ENCODE measurements at regions not wholly inside any gene's neighbourhood (a gene's known extent, or its start where the extent isn't known, plus 50 kb on each side); places are given as distances from the start of the nearest gene placed in this dataset.

DNA sequence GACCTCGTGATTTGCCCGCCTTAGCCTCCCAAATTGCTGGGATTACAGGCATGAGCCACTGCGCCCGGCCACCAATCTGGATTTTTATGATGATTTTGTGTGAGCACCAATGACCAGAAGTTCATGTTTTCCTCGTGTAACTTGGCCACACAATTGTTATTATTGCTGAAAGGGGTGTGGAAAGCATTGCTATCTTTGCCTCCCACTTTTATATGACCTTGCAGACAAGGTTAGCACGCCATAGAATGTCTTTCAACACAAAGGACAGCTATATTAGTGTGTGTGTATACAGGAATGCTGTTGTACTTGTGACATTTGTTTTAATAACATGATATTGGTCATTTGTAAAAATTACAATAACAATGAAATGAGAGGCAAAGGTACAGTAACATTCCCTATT, 155.0 kb upstream of the ERCC6L2 start:
- TF ChIP-seq BCL11A (tag by site-specific recombination; IDR thresholded peaks at IDR 0.05; ENCODE audit: low read depth): no peak
- TF ChIP-seq ZNF501 (tag by site-specific recombination; IDR thresholded peaks at IDR 0.05): no peak
- TF ChIP-seq, protein P1, sequence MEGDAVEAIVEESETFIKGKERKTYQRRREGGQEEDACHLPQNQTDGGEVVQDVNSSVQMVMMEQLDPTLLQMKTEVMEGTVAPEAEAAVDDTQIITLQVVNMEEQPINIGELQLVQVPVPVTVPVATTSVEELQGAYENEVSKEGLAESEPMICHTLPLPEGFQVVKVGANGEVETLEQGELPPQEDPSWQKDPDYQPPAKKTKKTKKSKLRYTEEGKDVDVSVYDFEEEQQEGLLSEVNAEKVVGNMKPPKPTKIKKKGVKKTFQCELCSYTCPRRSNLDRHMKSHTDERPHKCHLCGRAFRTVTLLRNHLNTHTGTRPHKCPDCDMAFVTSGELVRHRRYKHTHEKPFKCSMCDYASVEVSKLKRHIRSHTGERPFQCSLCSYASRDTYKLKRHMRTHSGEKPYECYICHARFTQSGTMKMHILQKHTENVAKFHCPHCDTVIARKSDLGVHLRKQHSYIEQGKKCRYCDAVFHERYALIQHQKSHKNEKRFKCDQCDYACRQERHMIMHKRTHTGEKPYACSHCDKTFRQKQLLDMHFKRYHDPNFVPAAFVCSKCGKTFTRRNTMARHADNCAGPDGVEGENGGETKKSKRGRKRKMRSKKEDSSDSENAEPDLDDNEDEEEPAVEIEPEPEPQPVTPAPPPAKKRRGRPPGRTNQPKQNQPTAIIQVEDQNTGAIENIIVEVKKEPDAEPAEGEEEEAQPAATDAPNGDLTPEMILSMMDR (tag by site-specific recombination; IDR thresholded peaks at IDR 0.05): no peak
